RCC 7860 (cell line): ENCODE measurements at regions not wholly inside any gene's neighbourhood (a gene's known extent, or its start where the extent isn't known, plus 50 kb on each side); places are given as distances from the start of the nearest gene placed in this dataset.
"Not testable (repeated sequence)": the region's sequence is repeated elsewhere in the genome, so short reads cannot be mapped to it uniquely, and the experiment has no call there.

Experiments used
- DNase-seq: peaks from one replicate; pipeline ENCODE4 v3.0.0-alpha.2; 2015; ENCODE audit warnings: low spot score
- FAIRE-seq: peaks from 2 replicates; lab custom pipeline; 2012; peaks lifted over from hg19 to GRCh38; lab: Jason Lieb, UNC

DNA sequence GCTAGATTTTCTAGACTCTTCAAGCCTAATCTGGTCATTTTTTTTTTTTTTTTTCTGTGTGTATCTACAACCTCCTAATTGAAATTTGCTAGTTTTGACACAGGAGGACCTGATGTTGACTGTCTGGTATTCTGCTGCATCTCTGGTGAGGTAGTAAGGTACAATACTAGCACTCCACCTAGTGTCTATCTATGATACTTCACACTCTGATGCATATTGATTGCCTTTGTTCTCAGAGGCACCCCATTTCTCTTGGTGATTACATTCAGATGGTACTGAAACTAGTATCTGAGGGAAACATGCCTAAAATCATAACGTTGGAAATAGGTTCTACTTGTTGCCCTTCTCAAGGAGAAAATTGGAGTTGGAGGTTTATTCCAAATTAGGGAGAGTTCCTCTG, 930.5 kb upstream of the NOVA1 start:
- no peak for DNase-seq
- FAIRE-seq, result no peak

DNA sequence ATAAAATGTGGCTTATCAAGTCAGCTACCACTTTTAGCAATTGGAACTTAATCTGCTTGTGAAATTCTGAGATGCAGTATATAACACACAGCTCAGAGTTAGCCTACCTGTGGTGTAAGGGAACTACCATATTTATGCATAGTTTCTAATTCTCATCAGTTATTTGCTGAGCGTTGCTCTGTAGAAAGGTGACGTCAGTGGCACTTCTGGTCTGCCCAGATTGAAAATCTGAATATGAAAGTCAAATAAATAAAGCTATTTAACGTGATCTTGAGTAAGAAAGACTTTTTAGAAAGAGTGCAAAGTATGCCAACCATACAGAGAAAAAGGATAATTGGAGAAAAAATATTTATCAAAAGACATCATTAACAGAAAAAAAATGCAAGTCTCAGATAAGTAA, 938.9 kb upstream of the NOVA1 start:
- no peak for FAIRE-seq
- no peak for DNase-seq

DNA sequence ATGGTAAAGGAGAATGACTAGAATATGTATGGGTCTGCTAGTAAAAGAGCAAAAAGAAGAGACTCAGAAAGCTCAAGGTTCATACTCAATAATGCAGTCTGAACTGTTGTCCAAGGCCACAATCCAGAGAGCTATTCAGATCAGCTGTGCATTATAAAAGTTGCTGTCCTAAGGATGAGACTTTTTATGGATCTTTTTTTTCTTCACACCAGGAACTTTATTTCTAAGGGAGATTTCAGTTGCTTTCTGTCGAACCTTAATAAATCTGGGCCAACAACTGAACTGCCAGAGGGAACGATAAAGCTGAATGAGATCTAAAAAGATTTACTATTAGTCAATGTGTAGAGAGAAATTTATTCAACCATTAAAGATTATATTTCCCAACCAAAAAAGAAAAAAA, 948.3 kb upstream of the NOVA1 start:
- FAIRE-seq, result no peak

DNA sequence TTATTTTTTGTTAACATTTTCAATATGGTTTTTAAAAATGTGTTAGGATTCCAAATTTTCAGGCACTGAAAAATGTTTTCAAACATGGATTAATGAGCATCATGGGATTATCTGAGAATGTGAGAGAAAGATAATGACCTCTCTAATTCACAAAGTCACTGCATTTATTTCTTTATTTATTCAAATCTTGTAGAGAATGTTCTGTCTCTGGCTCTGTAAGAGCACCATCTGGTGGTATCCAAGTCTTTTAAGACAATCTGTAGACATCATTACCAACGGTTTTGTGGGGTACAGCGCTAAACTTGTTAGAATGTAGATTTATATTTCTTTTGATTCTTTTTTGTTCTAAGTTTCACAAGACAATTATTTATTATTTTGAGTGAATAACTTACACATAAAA, 956.0 kb upstream of the NOVA1 start:
- DNase-seq (no peak), FAIRE-seq (no peak)

More for the DNA sequence above, 948.3 kb upstream of the NOVA1 start:
- DNase-seq, result no peak

DNA sequence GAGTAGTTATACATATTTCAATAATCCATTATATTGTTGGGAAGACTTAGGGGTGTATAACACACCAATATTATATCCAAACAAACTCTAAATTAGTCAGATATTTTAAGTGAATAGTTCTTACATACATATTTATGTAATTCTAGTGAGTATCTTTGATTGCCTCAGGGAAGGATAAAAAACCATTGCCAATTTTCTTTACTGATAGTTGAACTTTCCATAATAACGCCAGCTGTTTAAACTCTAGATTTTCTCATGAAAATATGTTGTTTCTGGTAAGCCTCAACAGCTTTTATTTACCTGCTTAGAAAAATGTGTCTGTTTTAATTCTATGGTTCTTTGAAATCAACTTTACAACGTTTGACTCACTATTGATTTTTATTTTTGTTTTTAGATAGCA, 959.6 kb upstream of the NOVA1 start:
- FAIRE-seq (no peak), DNase-seq (no peak)

DNA sequence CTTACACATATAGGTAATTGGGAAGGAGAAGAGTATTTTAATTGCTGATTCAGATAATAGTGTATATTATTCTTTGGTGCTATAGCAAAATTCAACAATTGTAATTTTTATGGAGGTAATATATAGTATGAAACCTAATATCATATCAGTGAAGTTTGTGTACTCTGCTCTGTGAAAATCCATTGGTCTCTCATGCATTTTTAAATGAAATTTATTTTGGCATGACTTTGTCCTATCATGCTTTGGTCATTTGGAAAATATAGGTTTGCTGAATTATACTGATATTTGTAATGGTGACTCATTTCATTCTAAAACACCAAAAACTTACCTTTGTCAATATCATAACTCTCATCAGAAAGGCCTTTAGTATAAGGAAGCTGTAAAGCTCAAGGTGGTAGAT, 962.0 kb upstream of the NOVA1 start:
- DNase-seq (no peak), FAIRE-seq (no peak)

DNA sequence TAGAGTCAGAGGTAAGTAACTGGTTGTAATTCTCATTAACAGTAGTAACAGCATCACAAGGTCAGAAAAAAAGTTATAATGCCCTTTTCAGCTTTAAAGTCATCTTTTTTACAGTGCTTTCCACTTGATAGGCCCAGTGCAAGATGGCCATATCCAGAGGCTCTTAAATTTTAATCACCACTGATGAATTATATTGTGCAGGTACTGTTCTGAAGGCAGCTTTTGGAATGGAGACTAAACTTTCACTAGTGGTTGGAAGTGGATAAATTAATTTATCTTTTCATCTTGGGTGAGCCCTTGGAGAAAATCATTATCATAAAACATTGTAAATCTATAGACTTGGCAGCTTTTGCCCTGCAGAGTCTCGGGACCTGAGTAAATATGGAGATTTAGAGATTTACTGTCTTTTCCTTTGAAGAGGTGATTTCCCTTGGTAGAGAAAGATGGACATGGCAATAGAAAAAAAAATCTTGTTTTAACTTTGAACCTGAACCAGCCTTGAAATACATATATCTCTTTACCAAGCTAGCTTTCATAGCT, 969.1 kb upstream of the NOVA1 start:
- FAIRE-seq (no peak), DNase-seq (no peak)

DNA sequence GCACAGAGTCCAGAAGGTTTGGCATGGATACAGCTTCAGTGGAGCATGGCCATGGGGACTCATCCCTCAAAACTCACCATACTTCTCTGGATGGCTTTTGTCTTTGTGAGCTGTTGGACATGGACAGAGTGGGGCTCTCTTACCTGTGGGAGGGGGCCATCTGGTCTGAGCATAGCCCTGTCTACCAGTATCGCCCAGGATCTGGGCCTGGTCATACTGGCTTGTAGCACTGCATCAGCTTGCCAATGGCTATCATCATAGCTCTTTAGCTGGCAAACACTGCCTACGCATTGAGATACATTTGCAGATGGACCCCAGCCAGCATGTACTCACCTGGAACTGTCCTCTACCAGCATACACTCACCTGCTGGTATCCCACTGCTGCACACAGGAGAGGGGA, 975.2 kb upstream of the NOVA1 start:
- DNase-seq (no peak), FAIRE-seq (no peak)

DNA sequence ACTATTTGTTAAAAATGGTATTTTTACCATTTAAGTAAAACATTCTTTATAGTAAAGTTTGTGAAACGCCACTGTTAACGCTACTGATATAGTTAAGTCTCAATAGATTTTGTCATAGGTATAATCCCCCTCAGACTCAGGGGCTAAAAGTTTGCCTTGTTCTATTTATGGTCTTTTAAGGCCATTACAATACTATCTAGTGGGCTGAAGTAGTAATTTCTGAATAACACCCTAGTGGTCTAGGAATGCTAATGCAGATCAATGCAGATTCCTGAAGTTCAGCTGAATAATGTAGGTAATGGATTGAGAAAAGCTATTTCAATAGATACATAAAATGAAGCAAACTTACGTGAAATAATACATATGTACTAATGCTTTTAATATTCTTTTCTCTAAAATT, 989.3 kb upstream of the NOVA1 start:
- no peak for FAIRE-seq
- no peak for DNase-seq

DNA sequence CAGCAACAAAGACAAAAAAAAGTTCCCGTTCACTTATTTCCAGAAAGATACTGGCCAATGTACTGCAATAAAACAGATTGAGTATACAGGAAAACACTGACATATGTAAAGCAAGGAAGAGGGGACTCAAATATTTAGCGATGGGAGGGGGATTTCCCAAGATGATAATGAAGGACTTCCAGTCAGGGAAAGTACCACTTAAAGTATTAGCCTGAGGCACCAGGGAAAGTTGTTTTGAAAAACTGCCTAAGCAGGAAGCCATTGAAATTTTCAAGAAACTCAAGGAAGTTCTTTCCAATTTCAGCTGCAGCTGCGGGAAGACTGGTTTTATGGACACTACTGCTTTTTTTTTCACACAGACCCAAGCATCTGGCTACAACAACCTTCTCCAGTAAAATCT, 1007.4 kb upstream of the NOVA1 start:
- DNase-seq (no peak), FAIRE-seq (no peak)

DNA sequence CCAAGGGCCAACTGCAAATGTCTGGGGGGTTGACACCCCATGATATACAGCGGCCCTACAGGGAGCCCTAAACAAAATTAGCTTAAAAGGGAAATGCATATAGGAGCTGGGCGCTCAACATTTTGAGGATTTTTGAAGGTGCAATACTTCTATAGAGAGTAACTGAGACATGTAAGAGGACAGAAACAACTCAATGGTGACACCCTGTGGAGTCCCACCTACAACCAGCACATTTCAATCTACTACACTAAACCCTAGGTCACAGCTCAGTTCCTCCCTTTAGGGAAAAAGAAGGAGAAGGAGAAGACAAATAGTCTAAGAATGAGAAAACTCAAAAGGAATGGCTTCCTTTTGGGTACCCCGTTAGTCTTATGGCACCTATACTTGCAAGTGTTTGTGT, 1010.5 kb upstream of the NOVA1 start:
- FAIRE-seq (no peak), DNase-seq (no peak)

DNA sequence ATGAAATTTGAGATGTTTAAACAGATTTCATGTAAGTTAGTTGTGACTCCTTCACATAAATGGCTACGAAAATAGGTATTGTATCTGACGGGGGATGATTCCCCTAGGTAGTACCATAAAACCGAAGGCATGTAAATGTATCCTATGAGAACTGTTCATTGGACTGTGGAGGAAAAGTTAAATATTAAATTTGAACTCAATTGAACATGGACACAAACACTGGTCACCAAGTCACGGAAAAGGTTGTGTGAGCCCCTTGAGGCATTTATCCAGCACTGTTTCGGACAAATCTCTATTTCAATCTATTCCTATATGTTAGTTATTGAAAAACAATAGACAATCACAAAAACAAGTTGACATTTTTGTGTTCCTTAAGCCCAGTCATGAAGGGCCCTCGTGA, 1014.3 kb upstream of the NOVA1 start:
- FAIRE-seq, result no peak

DNA sequence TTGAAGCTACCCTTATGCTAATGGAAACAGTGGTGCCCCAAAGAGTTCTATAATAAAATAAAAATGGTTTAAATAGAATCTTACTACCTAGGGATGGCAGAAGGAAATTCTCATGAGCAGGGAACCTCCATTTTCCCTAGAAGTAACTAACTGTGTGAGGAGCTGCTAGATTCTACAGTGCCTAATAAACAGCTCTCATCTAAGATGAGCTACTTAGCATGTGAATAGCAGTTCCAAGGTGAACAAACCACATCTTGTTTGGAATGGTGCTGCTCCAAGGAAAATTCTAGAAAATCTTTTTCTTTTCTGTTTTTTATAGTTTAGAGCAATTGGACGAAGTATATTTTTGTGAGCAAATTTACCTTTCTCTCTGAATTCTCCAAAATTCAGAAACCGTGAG, 1015.3 kb upstream of the NOVA1 start:
- FAIRE-seq (no peak), DNase-seq (no peak)

More for the DNA sequence above, 1014.3 kb upstream of the NOVA1 start:
- DNase-seq, result no peak

DNA sequence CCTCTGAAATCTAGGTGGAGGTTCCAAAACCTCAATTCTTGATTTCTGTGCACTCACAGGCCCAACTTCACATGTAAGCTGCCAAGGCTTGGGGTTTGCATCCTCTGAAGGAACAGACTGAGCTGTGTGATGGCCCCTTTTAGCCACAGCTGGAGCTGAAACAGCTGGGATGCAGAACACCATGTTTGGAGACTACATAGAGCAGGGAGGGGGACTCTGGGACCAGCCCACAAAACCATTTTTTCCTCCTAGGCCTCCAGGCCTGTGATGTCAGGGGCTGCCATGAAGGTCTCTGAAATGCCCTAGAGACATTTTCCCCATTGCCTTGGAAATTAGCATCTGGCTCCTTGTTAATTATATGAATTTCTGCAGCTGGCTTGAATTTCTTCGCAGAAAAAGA, 1025.9 kb upstream of the NOVA1 start:
- DNase-seq (no peak), FAIRE-seq (no peak)

DNA sequence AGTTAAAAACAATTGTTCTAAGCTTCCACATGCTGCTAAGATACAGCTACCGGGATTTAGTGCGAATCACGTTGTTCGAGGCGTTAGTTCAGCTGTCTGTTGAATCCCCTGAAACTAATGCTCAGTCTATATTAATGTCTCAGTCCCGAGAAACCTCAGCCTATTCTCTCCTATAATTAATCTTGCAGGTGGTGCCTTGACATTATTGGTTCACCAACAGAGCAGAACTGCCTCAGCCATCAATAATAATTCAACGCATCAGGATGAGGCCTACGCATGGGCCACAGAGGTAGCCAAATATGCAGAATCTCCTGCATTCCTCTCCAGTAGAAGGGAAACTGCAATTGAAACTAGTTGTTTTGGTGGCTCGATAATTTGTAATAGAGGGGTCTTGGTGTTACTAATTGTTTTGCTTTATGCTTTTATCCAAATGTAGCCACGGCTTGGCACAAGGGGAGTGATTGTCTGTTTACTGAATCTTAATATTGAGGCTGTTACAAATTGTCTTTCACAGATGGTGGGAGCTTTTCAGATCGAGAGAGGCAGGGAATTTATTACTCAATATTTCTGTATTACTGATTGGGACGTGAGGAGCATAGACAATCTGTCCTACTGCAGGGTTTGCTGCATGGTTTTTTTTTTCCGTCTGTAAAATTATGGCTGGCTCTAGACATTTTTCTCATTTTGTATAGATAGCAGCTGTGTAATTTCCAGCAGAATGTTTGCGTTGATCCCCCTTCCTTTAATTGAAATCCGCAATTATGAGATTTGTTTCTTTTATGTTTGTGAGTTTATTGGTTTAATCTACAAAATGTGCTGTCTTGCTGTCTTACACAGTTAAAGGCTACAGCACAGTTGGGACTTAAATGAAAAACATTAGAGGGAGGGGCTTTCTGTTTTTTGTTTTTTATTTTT, 1036.5 kb upstream of the NOVA1 start:
- FAIRE-seq, result no peak
- DNase-seq, result no peak

DNA sequence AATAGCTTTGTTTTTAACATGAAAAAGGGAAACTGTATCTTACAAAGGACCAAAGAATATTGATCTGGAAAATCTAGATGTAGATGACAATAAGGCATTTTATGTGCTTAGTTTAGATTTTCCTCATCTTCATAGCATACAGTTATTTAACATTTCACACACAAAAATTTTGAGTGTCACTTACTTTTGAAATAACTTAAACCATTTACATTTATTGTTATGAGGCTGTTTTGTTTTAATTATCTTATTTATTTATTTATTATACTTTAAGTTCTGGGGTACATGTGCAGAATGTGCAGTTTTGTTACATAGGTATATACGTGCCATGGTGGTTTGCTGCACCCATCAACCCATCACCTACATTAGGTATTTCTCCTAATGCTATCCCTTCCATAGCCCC, 1042.9 kb upstream of the NOVA1 start:
- not testable (repeated sequence) for FAIRE-seq

DNA sequence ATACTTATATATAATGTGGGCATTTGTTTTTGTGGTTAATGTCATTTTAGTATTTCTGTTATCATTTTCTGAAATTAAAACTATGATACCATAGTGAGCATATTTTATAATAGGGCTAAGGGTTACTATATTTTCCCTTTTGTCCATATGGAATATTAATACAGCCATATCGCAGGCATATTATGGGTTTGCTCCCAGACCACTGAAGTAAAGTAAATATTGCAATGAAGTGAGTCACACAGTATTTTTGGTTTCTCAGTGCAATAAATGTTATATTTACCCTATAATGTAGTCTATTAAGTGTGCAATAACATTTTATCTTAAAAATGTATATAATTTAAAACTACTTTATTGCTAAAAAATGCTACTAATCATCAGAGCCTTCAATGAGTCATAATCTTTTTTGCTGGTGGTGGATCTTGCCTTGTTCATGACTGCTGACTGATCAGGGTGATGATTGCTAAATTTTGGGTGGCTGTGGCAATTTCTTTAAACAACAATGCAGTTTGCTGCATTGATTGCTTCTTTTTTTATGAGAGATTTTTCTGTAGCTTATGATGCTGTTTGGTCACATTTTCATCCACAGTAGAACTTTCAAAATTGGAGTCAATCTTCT, 1044.5 kb upstream of the NOVA1 start:
- no peak for DNase-seq
- no peak for FAIRE-seq

More for the DNA sequence above, 1042.9 kb upstream of the NOVA1 start:
- not testable (repeated sequence) for DNase-seq

DNA sequence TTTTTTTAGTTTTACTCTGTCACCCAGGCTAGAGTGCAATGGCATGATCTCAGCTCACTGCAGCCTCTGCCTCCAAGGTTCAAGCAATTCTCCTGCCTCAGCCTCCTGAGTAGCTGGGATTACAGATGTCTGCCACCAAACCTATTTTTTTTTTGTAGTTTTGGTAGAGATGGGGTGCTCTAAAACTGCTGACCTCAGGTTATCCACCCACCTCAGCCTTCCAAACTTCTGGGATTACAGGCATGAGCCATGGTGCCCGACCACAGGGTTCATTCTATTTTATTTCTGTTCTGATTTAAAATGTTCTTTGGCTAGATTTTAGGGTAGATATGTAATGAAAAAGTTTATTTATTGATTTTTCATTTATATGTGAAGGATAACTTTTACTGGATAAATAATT, 1062.8 kb upstream of the NOVA1 start:
- DNase-seq, result no peak
- FAIRE-seq, result no peak

DNA sequence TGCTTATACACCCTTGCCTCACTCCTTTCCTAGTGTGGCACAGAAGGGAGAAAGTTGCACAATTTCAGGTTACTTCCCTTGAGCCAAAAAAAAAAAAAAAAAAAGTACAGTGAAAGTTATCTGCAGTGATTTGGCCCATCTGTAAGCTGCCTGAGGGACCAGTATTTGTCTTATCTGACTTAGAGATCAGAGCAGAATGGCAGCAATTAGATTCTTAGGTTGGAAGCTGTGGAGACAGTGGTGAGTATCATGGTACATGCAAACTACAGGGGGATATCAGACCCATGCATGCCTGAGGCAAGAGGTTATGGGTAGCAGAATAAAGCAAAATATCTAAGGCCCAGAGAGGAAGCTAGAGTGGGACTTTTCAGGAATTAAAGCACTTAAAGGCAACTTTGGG, 1070.7 kb upstream of the NOVA1 start:
- FAIRE-seq (no peak), DNase-seq (no peak)

DNA sequence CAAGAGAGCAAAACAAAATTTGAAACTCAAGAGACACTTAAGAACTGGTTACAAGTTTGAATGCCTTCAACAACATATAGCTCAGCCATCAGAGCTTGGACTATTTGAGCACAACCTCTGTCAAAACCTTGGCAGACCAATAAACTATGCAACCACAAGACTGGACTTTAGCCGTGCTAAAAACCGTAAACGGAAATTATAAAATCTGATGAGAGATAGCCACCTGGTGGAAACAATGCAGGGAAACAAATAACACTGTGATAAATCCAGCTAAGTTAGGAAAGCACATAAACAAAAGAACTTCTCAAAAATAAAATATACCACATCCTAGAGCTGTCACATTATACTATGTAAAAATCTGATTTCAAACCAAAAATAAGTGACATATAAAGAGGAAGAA, 1074.2 kb upstream of the NOVA1 start:
- FAIRE-seq (no peak), DNase-seq (no peak)

DNA sequence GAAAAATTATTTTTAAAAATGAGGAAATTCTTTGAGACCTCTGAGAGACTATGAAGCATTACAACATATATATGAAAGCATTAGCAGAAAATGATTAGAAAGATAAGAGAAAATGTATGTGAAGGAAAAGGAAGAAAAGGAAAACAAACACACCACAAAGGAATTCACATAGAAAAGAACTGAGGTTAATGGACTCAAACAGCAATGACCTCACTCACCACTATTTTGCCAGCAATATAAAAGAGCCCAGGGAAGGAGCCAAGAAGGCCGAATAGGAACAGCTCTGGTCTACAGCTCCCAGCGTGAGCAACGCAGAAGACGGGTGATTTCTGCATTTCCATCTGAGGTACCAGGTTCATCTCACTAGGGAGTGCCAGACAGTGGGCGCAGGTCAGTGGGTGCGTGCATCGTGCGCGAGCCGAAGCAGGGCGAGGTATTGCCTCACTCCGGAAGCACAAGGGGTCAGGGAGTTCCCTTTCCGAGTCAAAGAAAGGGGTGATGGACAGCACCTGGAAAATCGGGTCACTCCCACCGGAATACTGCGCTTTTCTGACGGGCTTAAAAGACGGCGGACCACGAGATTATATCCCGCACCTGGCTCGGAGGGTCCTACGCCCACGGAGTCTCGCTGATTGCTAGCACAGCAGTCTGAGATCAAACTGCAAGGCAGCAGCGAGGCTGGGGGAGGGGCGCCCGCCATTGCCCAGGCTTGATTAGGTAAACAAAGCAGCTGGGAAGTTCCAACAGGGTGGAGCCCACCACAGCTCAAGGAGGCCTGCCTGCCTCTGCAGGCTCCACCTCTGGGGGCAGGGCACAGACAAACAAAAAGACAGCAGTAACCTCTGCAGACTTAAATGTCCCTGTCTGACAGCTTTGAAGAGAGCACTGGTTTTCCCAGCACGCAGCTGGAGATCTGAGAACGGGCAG, 1075.2 kb upstream of the NOVA1 start:
- DNase-seq, FAIRE-seq: not testable (repeated sequence)
